Endodermal cell (in vitro differentiated cells): ENCODE measurements at regions not wholly inside any gene's neighbourhood (a gene's known extent, or its start where the extent isn't known, plus 50 kb on each side); places are given as distances from the start of the nearest gene placed in this dataset.

Source experiments
- DNase-seq: peaks from one replicate; pipeline ENCODE4 v3.0.0-alpha.2; 2017
- H3K27ac ChIP-seq: 2 replicates; pipeline ENCODE4 v1.5.1; 2013; ENCODE audit warnings: mild to moderate bottlenecking, low read depth, low read length, moderate library complexity
- H3K27me3 ChIP-seq: 2 replicates; pipeline ENCODE4 v1.6.1; 2013; ENCODE audit warnings: mild to moderate bottlenecking, low read length, moderate library complexity; ENCODE audit not compliant: insufficient read depth, control insufficient read depth, poor library complexity, severe bottlenecking
- H3K36me3 ChIP-seq: 2 replicates; pipeline ENCODE4 v1.7.0; 2013; ENCODE audit warnings: mild to moderate bottlenecking, low read length, moderate library complexity; ENCODE audit not compliant: control insufficient read depth, insufficient read depth
- H3K4me1 ChIP-seq: one replicate; pipeline ENCODE4 v1.7.0; 2013; ENCODE audit warnings: low read length; ENCODE audit not compliant: control insufficient read depth, insufficient read depth
- H3K4me3 ChIP-seq: 2 replicates; pipeline ENCODE4 v1.5.1; 2013; ENCODE audit warnings: mild to moderate bottlenecking, low read length, moderate library complexity
- H3K9ac ChIP-seq: 2 replicates; pipeline ENCODE4 v1.6.1; 2013; ENCODE audit warnings: mild to moderate bottlenecking, low read length, moderate library complexity; ENCODE audit not compliant: poor library complexity, severe bottlenecking; ENCODE audit errors: extremely low read depth
- H3K9me3 ChIP-seq: 2 replicates; pipeline ENCODE4 v1.6.1; 2013; ENCODE audit warnings: mild to moderate bottlenecking, low read length, moderate library complexity; ENCODE audit not compliant: control insufficient read depth
- H3K27ac Mint-ChIP-seq: 2 replicates; pipeline ENCODE4 v1.8.0; 2020; ENCODE audit warnings: mixed read lengths
- H3K27me3 Mint-ChIP-seq: 2 replicates; pipeline ENCODE4 v1.8.0; 2021; ENCODE audit warnings: mild to moderate bottlenecking, mixed read lengths; ENCODE audit not compliant: insufficient read depth
- H3K36me3 Mint-ChIP-seq: 2 replicates; pipeline ENCODE4 v1.8.0; 2020; ENCODE audit warnings: low read depth, mixed read lengths
- H3K4me1 Mint-ChIP-seq: 2 replicates; pipeline ENCODE4 v1.8.0; 2020; ENCODE audit warnings: mixed read lengths
- H3K4me3 Mint-ChIP-seq: 2 replicates; pipeline ENCODE4 v1.8.0; 2020; ENCODE audit warnings: mild to moderate bottlenecking, moderate library complexity, mixed read lengths
- H3K9me3 Mint-ChIP-seq: 2 replicates; pipeline ENCODE4 v1.8.0; 2020; ENCODE audit warnings: mild to moderate bottlenecking, mixed read lengths
- CTCF ChIP-seq: fragments of 200-600 bp; sonication (generic); conservative IDR thresholded peaks from 2 replicates; pipeline ENCODE4 v1.5.0; 2021; ENCODE audit warnings: antibody characterized with exemption, mild to moderate bottlenecking
- WGBS, 2 experiments: methylation state at CpG; one replicate each; pipeline versions ENCODE4 v1.1.5 to v1.1.7; 2013; ENCODE audit warnings: missing lambda C conversion rate in 2 of 2, mixed read lengths in 1 of 2; ENCODE audit not compliant: insufficient coverage in 1 of 2, insufficient read length in 1 of 2; 5-methylcytosine and 5-hydroxymethylcytosine counted together

GRCh38 chr10:129029851-129030602, 437.0 kb upstream of the MGMT start:
- TF ChIP-seq CTCF = no peak
- Mint-ChIP-seq H3K9me3 (no peaks in the 10 kb centered on the region), H3K4me1 (peaks cover 30% of the 10 kb centered on the region), H3K4me3 (no peak overlapping the region), H3K27ac (no peak overlapping the region), H3K27me3 (peaks cover 56% of the 10 kb centered on the region), H3K36me3 (no peaks in the 10 kb centered on the region)
- DNase-seq = no peak
- 91 to 94% methylated on average over 10 to 13 of the region's 14 CpGs for WGBS, 2 experiments
- H3K36me3 ChIP-seq = no peaks in the 10 kb centered on the region
- no peaks in the 10 kb centered on the region for H3K9me3 ChIP-seq
- peaks cover 2% of the 10 kb centered on the region for H3K4me1 ChIP-seq
- H3K27me3 ChIP-seq = peaks cover 13% of the 10 kb centered on the region
- H3K9ac ChIP-seq = no peak overlapping the region
- no peak overlapping the region for H3K27ac ChIP-seq
- no peak overlapping the region for H3K4me3 ChIP-seq

GRCh38 chr10:129030603-129030895, 436.5 kb upstream of the MGMT start:
- Histone ChIP-seq H3K27ac (no peak overlapping the region), H3K27me3 (peaks cover 15% of the 10 kb centered on the region), H3K4me1 (peaks cover 2% of the 10 kb centered on the region), H3K4me3 (no peak overlapping the region), H3K9ac (no peak overlapping the region), H3K36me3 (no peaks in the 10 kb centered on the region), H3K9me3 (no peaks in the 10 kb centered on the region)
- no peak for TF ChIP-seq CTCF
- no peak for DNase-seq
- 92 to 94% methylated on average over 9 to 14 of the region's 14 CpGs for WGBS, 2 experiments
- Mint-ChIP-seq H3K9me3 (no peaks in the 10 kb centered on the region), H3K27ac (no peak overlapping the region), H3K4me1 (peaks cover 30% of the 10 kb centered on the region), H3K4me3 (no peak overlapping the region), H3K36me3 (no peaks in the 10 kb centered on the region), H3K27me3 (peaks cover 59% of the 10 kb centered on the region)

- Histone ChIP-seq H3K9ac (no peak overlapping the region), H3K27ac (no peak overlapping the region), H3K4me1 (peaks cover 2% of the 10 kb centered on the region), H3K36me3 (no peaks in the 10 kb centered on the region), H3K9me3 (no peaks in the 10 kb centered on the region), H3K4me3 (no peak overlapping the region), H3K27me3 (peaks cover 22% of the 10 kb centered on the region)
- peaks cover 30% of the 10 kb centered on the region for H3K4me1 Mint-ChIP-seq
- no peak overlapping the region for H3K4me3 Mint-ChIP-seq
- no peaks in the 10 kb centered on the region for H3K9me3 Mint-ChIP-seq
- 54 to 63% methylated on average over 9 to 21 of the region's 21 CpGs for WGBS, 2 experiments
- DNase-seq = peak; percentile 89
- no peak overlapping the region for H3K27ac Mint-ChIP-seq
- peak; percentile 98 for TF ChIP-seq CTCF
- H3K36me3 Mint-ChIP-seq = no peaks in the 10 kb centered on the region
- peaks cover 64% of the 10 kb centered on the region for H3K27me3 Mint-ChIP-seq
These were observed 435.8 kb upstream of the MGMT start for GRCh38 chr10:129030996-129031843.
